Transverse colon (tissue), 4 donors: ENCODE measurements at regions not wholly inside any gene's neighbourhood (a gene's known extent, or its start where the extent isn't known, plus 50 kb on each side); places are given as distances from the start of the nearest gene placed in this dataset.

ENCODE experiments used
- DNase-seq: peaks from one replicate; pipeline ENCODE4 v3.0.0-alpha.2; 2019
- H3K27ac ChIP-seq, 4 donors: fragments of 200-600 bp; sonication (generic); 2 replicates each; pipeline ENCODE4 v1.5.1; 2016 to 2018; ENCODE audit warnings: inconsistent platforms in 4 of 4
- H3K27me3 ChIP-seq: fragments of 200-600 bp; sonication (generic); 2 replicates; pipeline ENCODE4 v1.5.1; 2017; ENCODE audit warnings: inconsistent platforms
- H3K36me3 ChIP-seq, 4 donors: fragments of 200-600 bp; sonication (generic); 2 replicates each; pipeline ENCODE4 v1.5.1; 2017 to 2019; ENCODE audit warnings: inconsistent platforms in 4 of 4
- H3K4me1 ChIP-seq, 4 donors: fragments of 200-600 bp; sonication (generic); 2 replicates each; pipeline ENCODE4 v1.5.1; 2017 to 2020; ENCODE audit warnings: inconsistent platforms in 4 of 4
- H3K4me3 ChIP-seq, 4 donors: fragments of 200-600 bp; sonication (generic); 1 replicate in 1 of 4; 2 replicates in 3 of 4; pipeline versions ENCODE4 v1.5.1 to v1.6.1; 2017 to 2019; ENCODE audit warnings: inconsistent platforms in 4 of 4
- H3K9me3 ChIP-seq, 2 donors: fragments of 200-600 bp; sonication (generic); 2 replicates each; pipeline ENCODE4 v1.5.1; 2017 to 2019; ENCODE audit warnings: inconsistent platforms in 2 of 2
- CTCF ChIP-seq, 5 experiments: fragments of 200-600 bp in 3 of 5; fragments of 450-650 bp in 2 of 5; sonication (generic) in 3 of 5; IDR thresholded peaks; 1 replicate in 2 of 5; 2 replicates in 3 of 5; pipeline ENCODE4 v1.5.1; 2016 to 2017; ENCODE audit warnings: antibody characterized with exemption in 5 of 5, inconsistent platforms in 3 of 5, mild to moderate bottlenecking in 2 of 5, moderate library complexity in 1 of 5
- EP300 ChIP-seq: sonication (generic); formaldehyde crosslinking; IDR thresholded peaks from one replicate; pipeline ENCODE4 v1.6.1; 2017; ENCODE audit warnings: antibody characterized with exemption, low read depth
- POLR2A ChIP-seq: fragments of 450-650 bp; IDR thresholded peaks from one replicate; pipeline ENCODE4 v1.6.1; 2016; ENCODE audit warnings: antibody characterized with exemption, mild to moderate bottlenecking, moderate library complexity
- POLR2AphosphoS5 ChIP-seq, 3 donors: sonication (generic); formaldehyde crosslinking; IDR thresholded peaks; one replicate each; pipeline ENCODE4 v1.6.1; 2016; ENCODE audit warnings: antibody characterized with exemption in 3 of 3
- WGBS, 2 donors: methylation state at CpG; one replicate each; pipeline ENCODE4 v1.1.5; 2018; ENCODE audit warnings: low coverage in 1 of 2; 5-methylcytosine and 5-hydroxymethylcytosine counted together
- in situ Hi-C, 4 donors: fragments of 200-750 bp; cut with MboI; loops; one replicate each; pipeline versions ENCODE4 v1.15.0 to v1.15.1; 2017; ENCODE audit warnings: low sequenced_read_pairs in 3 of 4, low pct_ligation_motif_present in 1 of 4, low pct_unique_long_range_greater_than_20kb in 1 of 4
- intact Hi-C: fragments of 100-400 bp; cut with DNase I; formaldehyde crosslinking; loops from one replicate; pipeline ENCODE4 v1.15.1; 2023; ENCODE audit warnings: low total_unique reads

GRCh38 chrX:148133105-148133725, 152.1 kb downstream of the FMR1NB start:
- 40% methylated on average over 6 of the region's 6 CpGs; no CpG with 5 or more reads in 1 of the 2 donors for WGBS, 2 donors
- Histone ChIP-seq H3K27ac (no peak overlapping the region), H3K4me3 (no peak overlapping the region), H3K9me3 (no peaks in the 10 kb centered on the region), H3K36me3 (no peaks in the 10 kb centered on the region), H3K27me3 (no peaks in the 10 kb centered on the region), H3K4me1 (no peaks in the 10 kb centered on the region)
- no peak for TF ChIP-seq POLR2AphosphoS5 (IDR thresholded peaks at IDR 0.05)
- no peak for TF ChIP-seq EP300
- no peak for TF ChIP-seq CTCF (IDR thresholded peaks at IDR 0.05)
- TF ChIP-seq POLR2A = no peak
- in situ Hi-C loops = no loop called here
- no peak for DNase-seq
- intact Hi-C loops = no loop called here

GRCh38 chrX:148134578-148134977, 153.4 kb downstream of the FMR1NB start:
- no peaks in the 10 kb centered on the region for H3K27me3 ChIP-seq
- DNase-seq = no peak
- in situ Hi-C loops (no loop called here), intact Hi-C loops (no loop called here)
- 18% methylated on average over 1 of the region's 1 CpG; no CpG with 5 or more reads in 1 of the 2 donors for WGBS, 2 donors
- no peaks in the 10 kb centered on the region for H3K9me3 ChIP-seq
- no peaks in the 10 kb centered on the region for H3K36me3 ChIP-seq
- H3K27ac ChIP-seq = no peak overlapping the region
- TF ChIP-seq CTCF (IDR thresholded peaks at IDR 0.05) (no peak), POLR2A (no peak), EP300 (no peak), POLR2AphosphoS5 (IDR thresholded peaks at IDR 0.05) (no peak)
- no peak overlapping the region for H3K4me3 ChIP-seq
- no peaks in the 10 kb centered on the region for H3K4me1 ChIP-seq

DNA sequence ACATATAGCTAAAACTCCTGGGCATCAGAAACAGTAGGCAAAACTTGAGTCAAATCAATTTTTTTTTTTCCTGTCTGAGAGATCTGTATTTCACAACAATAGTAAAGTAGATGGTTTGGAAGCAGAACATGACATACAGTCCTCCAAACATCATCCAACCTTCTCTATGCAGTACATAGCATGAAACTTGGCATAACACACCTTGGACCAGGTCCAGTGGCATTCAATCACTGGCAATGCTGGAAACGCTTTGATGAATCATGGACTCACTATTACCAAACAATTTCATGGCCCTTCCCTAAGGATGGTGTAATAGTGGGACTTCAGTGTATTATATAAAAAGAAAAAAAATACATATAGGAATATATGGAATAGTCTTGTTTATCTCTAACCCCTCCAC, 154.6 kb downstream of the FMR1NB start:
- no peak overlapping the region for H3K27ac ChIP-seq
- DNase-seq = no peak
- WGBS, 2 donors = 40% methylated on average over 1 of the region's 1 CpG; no CpG with 5 or more reads in 1 of the 2 donors
- H3K4me3 ChIP-seq = no peak overlapping the region
- TF ChIP-seq EP300 = no peak
- no peak for TF ChIP-seq CTCF (IDR thresholded peaks at IDR 0.05)
- no peak for TF ChIP-seq POLR2AphosphoS5 (IDR thresholded peaks at IDR 0.05)
- TF ChIP-seq POLR2A = no peak
- in situ Hi-C loops = no loop called here
- H3K9me3 ChIP-seq = no peaks in the 10 kb centered on the region
- H3K4me1 ChIP-seq = no peaks in the 10 kb centered on the region
- intact Hi-C loops = no loop called here
- H3K27me3 ChIP-seq = no peaks in the 10 kb centered on the region
- no peaks in the 10 kb centered on the region for H3K36me3 ChIP-seq

- Histone ChIP-seq H3K27ac (no peak overlapping the region), H3K4me3 (no peak overlapping the region), H3K9me3 (no peaks in the 10 kb centered on the region), H3K27me3 (no peaks in the 10 kb centered on the region), H3K4me1 (no peaks in the 10 kb centered on the region), H3K36me3 (no peaks in the 10 kb centered on the region)
- no peak for DNase-seq
- in situ Hi-C loops = no loop called here
- intact Hi-C loops = no loop called here
- TF ChIP-seq POLR2A (no peak), CTCF (IDR thresholded peaks at IDR 0.05) (no peak), EP300 (no peak)
- 63 to 80% methylated on average over 1 to 2 of the region's 2 CpGs for WGBS, 2 donors
Observed at GRCh38 chrX:148146121-148146520, 165.0 kb downstream of the FMR1NB start.
